ENCODE measurements at regions not wholly inside any gene's neighbourhood (a gene's known extent, or its start where the extent isn't known, plus 50 kb on each side); places are given as distances from the start of the nearest gene placed in this dataset.
"Not testable (repeated sequence)": the region's sequence is repeated elsewhere in the genome, so short reads cannot be mapped to it uniquely, and the experiment has no call there.

DNA sequence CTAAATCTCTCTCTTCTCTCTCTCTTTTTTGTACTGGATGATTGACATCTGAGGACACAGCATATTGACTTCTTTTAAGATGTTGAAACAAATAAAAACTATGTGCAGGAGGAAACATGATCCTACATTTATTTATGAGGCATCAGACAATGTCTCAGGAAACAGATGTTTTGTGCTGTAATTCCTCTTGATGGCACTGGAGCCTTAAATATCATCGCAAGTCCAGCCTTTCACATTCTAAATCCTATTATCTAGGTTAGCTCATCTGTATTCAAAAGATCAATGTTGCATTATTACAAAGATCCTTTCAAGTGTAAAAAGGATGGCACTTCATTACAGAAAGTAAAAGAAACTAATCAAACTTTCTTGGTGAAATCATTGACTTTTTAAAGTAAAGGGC lies 63.9 kb downstream of the MAT2B start:
- DNase-seq: no peak

DNA sequence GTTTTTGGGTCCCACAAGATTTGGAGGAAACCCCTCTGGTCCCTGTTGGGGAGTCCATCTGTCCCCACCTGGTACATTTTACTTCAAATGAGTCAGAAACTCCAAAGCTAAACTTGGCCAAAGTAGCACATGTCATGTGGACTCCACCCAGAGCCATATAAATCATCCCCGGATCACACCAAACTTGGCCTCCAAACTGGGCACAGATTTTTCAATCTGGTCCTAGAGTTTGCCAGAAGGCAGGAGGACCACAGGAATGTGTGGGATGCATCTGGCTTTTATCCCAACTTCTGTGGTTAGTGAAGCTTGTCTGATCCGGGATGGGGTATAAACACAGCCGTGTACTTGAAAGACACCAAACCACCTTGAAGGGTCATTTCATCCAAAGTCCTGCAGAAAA lies 66.3 kb downstream of the MAT2B start:
- DNase-seq: no peak

DNA sequence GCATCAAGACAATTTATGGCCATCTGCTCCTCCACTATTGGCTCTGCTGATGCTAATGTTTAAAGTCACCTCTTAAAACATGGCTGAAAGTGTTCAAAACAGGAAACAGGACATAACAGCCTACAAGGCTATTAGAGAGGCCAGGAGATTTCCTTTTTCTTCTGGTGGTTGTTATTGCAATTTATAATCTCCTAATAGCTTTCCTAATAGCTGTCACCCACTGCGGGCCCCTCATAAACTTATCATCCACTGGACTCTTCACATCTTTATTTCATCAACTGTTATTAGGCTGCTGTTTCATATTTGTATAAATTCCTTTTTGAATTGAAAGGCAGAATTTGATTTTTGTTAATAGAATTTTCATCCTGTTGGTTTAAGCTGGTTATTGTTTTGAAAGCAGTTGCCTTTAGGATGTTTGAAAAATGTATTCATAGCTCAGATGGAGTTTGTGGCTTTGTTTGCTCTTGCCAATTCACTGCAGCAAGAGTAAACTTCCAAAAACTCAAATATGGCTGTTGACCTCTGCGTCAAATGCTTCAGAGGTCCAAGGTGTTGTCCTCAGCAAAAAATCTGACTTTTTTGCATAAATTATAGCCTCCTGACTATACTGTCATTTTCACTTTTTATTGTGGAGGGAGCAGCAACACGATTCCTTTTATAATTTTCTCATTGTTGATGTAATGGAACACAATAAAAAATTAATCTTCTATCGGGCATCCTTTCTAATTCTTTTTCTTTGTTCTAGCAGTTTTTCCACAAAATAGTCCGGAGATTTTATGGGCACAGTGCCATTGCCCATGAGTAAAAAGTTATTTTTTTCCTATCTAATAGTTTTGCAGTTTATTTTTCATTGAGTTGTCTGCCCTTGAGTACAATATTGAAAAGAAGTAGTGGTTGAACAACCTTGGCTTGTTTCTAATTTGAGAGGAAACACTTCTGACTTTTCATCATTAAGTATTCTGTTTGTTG lies 69.3 kb downstream of the MAT2B start:
- no peak for DNase-seq

DNA sequence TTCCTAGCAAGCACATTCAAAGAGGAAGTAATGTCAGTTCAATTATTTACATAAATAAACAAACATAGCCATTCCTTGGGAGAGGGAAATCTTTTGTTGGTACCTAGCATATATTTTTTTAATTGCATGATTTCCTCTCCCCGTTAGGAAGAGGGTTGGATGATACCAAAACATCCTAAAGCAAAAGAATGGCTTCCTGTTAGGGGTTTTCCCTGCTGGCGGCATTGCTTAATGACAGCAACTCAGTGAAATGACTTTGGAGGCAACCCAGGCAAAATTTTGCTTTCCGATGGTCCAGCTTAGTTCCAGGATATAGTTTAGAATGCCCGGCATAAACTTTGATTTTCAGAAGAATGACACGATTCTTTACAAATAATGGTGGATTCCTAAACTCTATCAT lies 73.2 kb downstream of the MAT2B start:
- DNase-seq: no peak

DNA sequence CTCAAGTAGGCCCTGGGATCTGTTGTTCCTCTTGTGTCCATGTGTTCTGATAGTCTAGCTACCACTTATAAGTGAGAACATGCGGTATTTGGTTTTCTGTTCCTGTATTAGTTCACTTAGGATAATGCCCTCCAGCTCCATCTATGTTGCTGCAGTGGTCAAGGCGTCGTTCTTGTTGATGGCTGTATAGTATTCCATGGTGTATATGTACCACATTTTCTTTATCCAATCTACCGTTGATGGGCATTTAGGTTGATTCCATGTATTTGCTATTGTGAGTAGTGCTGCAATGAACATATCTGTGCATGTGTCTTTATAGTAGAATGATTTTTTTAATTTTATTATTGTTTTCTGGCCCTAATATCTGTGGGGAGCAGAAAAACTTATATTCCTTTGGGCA lies 74.3 kb downstream of the MAT2B start:
- no peak for DNase-seq

DNA sequence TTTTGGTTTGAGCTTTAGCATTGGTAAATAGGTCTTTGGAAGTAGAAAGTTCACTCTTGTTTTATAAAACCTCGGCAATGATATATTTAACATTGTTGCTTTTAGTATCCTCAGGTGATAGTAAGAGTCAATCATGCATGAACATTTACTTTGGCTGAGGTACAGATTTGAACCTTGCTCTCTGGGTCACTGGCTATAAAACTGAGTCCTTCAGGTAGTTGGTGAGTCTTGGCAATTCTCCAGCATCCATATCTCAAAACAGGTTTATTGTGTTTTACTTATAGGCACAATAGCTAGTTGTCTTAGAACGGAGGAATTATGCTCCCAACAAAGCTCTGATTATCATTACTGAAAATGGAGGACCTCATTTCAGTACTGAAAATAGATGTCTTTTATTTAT lies 75.1 kb downstream of the MAT2B start:
- no peak for DNase-seq

DNA sequence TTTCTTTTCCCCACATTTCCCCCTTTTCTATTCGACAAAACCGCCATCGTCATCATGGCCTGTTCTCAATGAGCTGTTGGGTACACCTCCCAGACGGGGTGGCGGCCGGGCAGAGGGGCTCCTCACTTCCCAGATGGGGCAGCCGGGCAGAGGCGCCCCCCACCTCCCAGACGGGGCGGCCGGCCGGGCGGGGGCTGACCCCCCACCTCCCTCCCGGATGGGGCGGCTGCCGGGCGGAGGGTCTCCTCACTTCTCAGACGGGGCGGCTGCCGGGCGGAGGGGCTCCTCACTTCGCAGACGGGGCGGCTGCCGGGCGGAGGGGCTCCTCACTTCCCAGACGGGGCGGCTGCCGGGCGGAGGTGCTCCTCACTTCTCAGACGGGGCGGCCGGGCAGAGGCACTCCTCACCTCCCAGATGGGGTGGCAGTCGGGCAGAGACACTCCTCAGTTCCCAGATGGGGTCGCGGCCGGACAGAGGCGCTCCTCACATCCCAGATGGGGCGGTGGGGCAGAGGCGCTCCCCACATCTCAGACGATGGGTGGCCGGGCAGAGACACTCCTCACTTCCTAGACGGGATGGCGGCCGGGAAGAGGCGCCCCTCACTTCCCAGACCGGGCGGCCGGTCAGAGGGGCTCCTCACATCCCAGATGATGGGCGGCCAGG lies 78.2 kb downstream of the MAT2B start:
- not testable (repeated sequence) for DNase-seq

DNA sequence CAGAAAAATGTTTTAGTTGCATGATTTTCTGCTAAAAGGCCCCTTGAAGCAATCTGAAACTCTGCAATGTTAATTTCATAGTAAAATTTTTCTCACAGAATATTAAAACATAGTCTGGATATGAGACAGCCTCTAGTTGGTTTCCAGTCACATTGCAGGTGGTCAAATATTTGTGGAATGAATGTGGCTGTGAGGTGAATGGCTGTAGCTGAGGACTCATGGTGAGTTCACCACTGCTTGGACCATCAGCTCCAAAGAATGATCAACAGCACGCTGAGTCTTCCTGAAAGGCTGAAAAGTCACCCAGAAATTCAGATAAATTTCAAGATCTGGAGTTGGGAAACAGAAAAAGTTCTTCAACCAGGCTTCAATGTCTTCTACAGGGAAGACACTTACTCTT lies 79.8 kb downstream of the MAT2B start:
- no peak for DNase-seq

DNA sequence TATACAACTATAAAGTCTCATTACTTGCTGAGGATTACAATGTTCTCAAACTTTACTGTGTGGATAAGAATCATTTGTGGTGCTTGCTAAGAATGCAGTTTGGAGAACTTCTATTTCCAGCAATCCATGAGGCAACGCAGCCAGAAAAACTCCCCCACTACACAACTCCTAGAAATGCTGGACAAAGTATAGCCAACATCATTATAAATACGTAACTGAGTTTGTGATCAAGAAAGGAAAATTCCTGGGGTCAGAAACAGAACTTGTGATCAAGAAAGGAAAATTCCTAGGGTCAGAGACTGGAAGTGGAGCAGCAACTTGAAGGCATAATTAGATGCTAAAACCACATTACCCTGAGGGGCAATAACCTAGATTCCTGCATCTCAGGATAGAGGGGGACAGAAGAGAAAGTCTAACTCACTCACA lies 81.1 kb downstream of the MAT2B start:
- DNase-seq: no peak

DNA sequence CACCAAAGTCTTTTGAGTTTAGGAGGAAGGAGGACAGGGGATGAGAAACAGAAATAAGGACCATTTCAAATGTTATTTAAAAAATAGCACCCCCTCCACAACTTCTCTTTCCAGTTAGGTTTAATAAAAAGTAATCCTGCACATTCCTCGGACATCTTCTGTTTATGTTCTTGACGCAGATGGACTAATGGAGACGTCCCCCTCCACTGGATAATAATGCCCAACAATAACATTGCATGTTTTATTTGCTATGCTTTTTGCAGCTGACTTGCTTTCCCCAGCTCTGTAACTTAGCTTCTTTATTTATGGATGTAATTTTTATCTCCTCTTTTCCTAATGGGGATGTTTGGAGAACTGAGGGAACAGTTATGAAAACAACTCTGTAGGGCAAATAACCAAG lies 89.5 kb downstream of the MAT2B start:
- DNase-seq: no peak

DNA sequence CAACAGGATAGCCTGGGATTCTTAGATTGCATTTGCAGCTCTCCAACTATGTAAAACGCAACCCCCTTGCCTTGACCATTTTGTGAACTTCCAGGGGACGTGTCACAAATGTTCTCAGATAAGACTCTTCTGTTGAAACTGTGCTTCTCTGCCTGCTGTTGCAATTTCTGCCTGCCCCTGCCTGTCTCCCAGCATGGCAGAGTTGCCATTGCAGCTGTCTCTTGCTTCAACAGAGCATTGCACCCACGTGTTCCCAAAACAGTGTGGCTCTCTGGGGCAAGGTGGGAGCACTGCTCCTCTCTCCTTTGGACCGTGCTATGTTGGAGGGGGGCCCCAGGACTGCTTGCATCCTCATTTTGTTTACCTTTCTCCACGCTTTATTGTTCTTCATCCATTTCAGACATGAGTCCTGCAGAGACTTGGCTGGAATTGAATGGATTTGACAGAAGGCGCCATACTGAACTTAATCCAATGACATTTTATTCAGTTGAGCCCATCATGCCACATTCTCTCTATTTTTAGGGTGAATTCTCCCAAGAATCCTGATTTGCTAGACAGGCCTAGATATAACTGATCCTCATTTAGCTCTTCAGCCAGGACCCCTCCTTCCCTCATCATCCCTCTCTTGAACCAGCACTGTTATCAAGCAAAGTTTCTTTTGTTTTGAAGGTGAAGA lies 90.7 kb downstream of the MAT2B start:
- DNase-seq: no peak

DNA sequence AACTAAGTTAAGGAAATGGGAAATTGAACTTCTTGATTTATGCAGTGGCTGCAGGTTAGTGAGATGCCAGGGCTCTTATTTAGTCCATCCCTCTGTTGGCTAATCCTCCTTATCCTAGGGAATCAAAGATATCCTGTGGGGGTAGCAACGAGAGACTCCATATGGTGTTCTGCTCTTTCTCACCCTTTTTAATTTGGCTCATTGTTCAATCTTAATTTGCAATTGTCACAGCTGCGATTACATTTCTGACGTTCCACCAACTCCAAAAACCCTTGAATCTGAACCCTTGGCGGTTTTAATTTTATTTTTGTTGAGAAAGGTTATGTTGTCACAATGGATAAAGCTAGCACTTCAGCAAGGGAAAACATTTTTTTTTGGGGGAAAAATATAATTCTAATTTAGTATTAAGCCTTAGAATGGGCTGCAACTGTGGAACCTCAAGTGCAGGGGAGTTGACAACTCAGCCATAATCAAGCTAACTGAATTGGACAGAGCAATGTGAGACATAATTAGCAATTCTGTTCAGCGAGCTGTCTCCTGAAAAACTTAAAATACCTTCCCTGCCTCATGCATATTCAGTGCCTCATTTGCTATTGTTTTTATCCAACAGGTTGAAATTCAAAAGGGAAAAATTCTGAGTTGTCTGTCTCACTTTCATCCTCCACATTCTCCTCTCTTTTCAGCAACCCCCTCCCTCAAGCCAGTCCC lies 91.3 kb downstream of the MAT2B start:
- DNase-seq: no peak

DNA sequence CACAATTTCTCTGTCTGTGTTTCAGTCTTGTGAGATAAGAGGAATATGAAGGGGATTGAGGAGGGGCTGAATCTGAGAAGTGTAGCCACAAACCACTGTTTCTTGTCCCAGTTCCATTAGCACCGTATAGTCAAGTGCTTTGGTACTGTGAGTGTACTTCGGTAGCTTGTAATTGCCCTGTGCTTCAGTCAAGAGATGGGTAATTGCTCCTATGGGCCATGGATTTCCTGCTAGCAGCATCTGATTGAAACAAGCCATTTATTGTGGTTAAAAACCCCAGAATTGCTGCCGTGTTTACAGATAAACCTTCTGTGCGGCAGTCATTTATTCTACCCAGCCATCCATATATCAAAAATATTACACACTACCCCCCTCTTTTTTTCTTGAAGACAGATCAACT lies 98.6 kb downstream of the MAT2B start:
- no peak for DNase-seq

DNA sequence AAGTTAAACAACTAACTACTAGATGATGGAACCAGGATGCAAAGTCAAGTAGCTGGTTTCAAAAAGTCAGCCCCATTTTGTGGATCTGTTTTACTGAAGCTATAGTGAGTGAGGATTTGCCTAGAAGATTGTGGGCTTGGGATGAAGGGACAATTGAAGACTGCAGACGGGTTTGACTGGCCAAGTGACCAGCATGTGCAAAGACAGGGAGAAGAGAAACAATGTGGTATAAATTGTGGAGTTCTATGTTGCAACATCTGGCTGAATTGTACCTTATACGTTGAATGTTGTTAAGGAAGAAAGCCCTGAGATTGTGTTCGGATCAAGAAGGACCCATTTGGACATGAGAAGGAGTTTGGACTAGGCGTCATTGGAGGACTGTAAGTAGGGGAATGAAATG lies 101.8 kb downstream of the MAT2B start:
- DNase-seq: no peak

DNA sequence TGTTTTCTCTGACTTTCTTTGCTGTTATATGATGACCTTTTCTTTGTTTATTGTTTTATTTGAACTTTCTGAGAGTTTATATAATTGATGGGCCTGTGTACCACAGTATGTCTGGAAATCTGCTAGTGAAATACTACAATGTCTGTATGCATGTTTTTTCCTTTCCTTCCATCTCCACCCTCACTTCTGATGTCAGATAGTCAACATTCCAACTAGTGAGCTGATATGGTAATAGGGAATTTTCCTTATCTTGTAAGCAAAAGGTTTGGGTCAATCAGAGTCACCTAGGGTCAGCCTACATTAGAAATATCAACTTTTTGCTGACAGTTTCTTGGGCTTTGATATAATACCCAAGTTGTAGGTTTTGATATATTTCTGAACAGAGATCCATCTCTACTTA lies 103.2 kb downstream of the MAT2B start:
- DNase-seq: no peak

DNA sequence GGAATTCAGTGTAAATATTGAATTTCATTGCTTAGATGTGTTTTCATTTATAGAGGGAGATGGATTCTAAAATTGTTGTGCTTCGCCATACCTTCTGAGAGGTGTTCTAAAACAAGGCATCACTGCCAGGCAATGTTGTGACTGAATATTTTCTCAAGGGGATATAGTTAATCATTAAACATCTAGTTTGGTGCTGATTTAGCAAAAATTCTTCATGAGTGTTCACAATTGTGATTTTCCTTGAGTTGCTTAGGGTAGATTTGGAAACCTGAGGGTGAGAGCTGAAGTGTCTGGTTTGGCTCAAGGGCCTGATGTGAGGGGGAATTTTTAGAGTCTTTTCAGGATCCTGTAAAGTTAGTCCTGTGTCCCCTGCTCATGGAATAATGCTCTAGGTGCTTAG lies 104.5 kb downstream of the MAT2B start:
- no peak for DNase-seq

DNA sequence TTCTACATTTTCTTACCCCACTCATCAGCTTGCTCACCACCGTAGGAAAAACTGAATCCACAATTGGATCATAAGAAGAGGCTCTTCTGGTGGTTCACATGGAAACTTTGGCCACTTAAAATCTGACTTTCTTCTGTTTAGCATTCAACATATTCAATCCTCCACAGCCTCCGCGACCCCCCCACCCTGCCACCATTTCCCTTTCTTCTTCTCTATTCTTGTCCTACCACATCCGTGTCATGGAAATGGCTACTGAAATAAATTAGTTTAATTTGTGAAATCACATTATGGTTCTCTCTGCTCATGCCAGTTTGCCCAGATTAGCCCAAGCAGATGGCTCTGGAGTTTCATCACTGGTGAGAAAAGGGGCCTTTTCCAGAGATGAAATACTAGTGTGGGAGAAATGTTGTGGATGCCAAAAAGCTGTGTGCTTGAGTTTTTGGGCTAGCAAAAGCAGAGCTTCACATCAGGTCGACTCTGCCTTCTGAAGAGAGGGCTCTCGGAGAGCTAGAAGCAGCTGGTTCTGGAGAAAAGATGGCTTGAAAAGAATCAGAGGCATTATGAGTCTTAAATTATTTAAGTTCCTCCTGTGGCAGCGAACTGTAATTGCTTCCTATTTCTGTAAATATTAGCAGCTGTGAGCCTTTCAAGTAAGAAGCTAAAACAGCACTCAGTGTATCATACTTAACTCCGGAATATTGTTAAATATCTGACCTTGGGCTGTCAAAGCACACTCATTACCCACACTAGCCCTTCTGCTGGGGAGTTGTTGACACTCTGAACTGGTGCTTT lies 107.1 kb downstream of the MAT2B start:
- no peak for DNase-seq

DNA sequence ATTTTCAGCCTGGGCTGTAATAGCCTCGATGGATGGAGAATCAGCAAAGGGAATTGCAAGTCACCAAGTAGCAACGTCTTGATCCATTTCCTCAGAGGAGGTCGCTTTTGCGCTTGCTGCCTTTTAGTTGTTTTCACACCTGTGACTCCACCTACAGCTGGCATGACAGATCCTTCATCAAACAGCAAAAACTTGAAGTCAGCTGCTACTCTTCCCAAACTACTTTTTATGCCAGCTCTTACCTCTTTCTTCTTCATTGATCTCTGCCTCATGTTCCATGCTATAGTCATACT lies 107.7 kb downstream of the MAT2B start:
- no peak for DNase-seq

DNA sequence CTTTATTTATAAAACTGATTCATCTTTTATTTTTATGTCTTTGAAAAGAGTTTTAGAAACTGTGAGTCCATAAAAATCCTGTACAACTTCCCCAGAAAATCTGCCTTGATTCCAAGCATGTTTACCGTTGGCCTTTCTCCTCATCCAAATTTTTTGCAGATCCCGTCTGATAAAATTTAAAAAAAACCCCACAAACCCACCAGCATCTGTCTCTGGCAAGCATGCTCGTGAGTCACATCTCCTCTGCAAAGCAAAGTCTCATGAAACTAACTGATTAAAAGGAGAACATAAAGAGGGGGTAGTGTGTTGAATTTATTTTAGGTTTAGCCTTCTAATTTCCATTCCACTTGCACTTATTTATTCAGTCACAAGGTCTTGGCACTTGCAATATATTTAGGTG lies 109.4 kb downstream of the MAT2B start:
- DNase-seq: no peak

DNA sequence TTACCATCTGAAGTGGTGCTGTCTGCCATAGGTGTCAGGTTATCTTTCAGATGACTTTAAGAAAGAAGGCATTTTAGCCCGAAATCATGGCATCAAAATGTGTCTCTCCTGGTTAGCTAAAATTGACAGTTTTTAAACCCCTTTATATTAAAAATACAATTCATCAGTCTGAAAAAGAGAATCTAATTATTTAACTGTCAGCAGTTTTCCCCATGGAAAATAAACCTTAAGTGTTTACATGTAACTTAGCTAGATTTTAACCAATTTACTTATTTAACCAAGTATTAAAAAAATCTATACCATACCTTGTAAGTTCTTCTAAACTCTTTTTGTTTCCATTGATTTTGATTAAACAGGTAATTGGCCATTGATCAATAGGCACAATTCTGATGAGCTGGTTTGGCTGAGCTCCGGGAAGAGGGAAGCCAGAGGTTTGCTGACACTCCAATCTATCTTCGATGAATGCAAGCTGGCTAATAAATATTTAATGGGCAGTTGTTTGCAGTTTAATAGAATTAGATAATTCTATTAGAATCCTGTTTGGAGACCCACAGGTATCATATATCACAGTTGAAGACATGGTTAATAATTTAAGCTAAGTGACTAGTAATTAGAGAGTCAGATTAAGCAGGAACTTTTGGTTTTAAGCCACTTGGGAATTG lies 114.0 kb downstream of the MAT2B start:
- DNase-seq: no peak

DNA sequence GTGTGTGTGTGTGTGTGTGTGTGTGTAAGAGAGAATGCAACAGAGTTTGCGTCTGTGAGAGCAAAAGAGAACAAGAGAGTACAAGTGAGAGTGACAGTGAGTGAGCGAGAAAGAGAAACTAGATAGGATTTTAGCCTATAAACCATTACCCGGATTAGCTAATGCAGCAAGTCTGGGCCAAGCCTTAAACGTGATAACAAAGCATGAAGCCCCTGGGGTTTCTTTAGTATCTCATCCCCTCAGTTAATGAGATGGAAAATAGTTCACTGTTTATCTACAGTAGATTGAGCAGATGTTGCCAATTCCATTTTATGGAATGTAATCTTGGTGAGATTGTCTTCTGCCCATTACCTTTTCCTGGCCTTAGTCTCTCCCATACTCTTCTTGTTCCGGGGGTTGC lies 114.5 kb downstream of the MAT2B start:
- no peak for DNase-seq

DNA sequence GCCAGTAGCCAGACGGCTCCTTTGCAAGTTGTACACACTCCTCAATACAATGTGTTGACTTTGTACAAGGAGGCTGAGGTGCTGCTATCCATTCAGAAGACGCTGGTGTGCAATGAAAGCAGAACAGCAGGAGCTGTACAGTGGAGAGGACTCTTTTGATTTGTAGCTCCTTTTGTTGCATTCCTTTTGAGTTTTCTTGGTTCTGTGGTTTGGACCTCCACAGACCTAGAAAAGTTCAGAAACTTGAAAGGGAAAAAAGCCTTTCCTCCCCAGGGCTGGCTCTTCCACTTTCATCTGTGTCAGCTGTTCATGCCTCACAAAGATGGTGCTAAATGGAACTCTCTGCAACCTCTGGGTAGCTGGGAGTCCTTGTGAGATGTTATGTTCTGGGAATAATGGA lies 117.4 kb downstream of the MAT2B start:
- DNase-seq: no peak

All from T-helper 9 cell (primary cell).